IPS DF 19.7 (cell line): ENCODE measurements at regions not wholly inside any gene's neighbourhood (a gene's known extent, or its start where the extent isn't known, plus 50 kb on each side); places are given as distances from the start of the nearest gene placed in this dataset.

ENCODE experiments used
- DNase-seq: peaks from one replicate; pipeline ENCODE4 v3.0.0-alpha.2; 2013; ENCODE audit warnings: low read depth, low spot score

DNA sequence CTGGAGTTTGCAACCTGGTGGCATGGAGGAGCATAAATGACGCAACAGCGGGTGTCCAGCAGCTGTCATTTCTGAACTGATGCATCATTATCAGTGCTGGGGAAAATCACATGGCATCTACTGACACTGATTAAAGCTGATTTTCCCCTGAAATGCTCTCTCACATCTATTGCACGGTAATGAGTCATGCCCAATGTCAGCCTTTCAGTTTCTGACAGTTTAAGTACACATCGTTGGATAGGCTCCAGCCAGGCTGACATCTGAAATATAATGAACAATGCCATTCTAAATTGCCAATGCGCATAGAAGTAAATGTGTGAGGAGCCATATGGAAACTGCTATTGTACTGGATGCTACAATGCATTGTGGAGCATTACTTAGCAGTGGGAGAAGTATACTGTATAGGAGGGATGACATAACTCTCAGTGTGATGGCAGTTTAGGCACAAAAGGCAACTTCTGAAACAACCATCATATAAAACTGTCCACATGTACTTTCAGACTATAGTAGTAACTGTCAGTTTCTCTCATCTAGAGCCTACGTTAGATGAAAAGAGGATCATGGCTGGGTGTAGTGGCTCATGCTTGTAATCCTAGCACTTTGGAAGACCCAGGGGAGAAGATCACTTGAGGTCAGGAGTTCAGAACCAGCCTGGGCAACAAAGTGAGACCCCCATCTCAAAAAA lies 389.3 kb upstream of the DMAC1 start:
- no peak for DNase-seq

DNA sequence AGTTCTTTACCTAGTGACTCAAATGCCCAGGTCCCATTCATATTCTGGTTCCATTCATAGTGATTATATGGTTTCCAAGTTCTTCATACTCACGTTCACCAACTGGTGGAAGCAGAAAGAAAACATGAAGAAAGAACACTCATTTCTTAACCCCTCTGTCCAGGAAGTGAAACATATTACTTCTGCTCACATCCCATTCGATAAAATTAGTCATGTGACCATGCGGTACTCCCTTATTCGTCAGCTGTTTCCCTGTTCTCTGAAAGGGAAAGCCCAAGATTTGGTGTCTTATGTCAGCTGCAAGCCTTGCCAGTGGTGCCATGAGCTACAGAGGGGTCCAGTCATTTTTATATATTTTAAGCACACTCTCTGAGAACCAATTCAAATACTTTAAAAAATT lies 387.0 kb upstream of the DMAC1 start:
- no peak for DNase-seq

DNA sequence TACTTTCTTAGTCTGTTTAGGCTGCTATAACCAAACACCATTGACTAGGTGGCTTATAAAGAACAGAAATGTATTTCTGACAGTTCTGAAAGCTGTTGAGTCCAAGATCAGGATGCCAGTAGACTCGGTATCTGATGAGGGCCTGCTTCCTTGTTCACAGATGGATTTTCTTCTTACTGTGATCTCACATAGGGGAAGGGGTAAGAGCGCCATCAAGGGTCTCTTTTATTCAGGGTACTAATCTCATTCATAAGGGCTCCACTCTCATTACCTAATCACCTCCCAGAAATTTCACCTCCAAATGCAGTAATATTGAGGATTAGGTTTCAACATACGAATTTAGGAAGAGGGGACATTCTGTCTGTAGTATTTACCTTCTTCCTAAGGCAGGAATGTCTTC lies 384.0 kb upstream of the DMAC1 start:
- DNase-seq: no peak

DNA sequence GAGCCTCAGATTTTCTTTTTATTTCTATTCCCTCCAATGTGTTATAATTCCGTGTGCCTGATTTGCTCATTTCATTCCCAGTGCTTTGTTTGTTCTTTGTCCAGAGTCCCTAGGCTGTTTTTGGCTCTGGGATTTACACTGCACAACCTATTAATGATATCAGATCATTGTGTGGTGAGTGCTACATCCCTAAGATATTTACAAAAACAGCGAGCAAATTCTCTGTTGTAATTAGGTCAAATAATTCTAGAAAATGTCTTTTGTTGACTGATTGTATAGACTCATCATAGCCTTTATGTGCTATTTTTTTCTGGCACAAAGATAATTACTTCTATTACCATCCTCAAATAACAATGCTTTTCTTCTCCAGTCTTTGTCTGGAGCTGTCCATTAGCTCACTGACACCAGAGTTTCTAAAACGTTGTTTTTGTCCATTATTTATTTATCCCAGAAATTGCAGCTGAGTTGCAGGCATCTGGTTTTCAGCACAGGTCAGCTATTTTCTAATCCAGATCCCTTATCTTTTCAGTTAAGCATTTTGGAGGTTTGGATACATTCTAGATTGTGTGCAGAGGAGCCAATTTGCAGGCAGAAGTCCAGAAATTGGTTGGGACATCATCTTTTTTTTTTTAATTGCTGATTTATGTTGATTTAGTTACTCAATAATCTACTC lies 379.9 kb upstream of the DMAC1 start:
- DNase-seq: no peak

DNA sequence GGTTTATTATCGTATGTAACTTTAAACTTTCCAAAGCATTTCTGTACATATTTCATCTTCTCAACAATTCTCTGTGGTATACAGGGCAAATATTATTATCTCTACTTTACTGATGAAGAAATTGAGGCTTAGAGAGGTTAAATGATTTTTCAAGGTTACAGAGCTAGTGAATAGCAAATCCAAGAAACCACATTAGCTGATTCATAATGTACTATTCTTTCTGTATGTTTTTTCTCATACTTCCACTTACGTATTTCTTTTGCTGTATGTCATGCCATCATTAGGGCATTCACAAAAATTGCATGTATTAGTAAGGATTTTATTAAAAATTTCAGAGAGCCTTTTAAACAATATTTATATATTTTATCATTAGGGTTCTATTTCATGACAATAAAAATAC lies 372.4 kb upstream of the DMAC1 start:
- DNase-seq: no peak

DNA sequence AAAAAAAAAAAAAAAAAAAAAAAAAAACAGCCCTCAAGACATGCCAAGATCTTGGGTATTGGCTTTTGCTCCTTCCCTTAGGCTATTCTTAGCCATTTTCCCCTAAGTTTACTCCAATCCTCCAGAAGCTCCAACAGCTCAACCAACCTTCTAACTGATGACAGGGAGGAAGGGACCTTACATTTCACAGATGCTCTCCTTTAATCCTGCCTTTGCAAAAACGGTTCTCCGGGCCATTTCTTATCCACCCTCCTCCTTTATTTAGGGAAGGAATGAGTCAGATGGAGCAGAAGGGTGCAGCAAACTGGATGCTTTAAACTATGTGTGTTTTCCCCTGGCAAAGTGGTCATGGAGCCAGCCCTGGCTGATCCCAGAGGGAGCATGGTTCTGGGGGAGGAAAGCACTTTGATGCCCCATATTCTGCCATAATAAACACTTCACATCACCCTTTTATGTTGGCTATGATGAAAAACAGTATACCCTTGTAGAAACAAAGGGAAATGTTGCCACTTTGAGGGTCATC lies 369.4 kb upstream of the DMAC1 start:
- no peak for DNase-seq

DNA sequence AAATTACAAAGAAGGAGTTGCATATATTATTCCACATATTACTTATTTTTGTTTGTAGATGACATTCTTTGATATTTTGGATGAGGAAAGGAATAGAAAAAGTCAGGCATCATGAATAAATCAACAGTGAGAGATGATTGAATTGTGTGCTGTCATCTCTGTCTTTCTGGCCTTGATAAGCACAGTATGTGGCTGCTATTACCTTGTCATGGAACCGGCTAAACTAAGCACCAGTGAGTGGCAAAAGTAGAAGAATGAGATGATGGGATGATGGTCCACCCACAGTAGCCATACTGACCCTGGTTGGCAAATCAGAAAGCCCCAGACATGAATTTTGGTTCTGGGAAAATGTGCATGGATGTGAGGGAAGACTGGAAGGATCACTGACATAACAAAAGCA lies 361.2 kb upstream of the DMAC1 start:
- DNase-seq: no peak

DNA sequence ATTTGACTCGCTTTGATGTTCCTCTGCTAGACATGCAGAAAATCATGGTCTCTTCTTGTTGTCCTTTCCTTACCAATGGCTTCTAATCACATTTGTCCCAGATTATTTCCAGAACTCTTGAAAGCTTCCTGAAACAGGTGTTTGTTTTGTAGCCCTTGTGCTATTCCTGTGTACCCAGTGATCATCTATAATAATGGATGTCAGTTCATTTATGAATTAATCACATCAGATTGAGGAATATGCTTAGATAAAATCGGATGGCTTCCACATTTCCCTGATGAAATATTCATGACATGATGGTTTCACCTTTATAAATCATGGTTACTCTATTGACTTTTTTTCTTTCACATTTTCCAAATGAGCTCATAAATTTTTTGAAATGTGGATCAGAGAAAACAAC lies 359.0 kb upstream of the DMAC1 start:
- no peak for DNase-seq

DNA sequence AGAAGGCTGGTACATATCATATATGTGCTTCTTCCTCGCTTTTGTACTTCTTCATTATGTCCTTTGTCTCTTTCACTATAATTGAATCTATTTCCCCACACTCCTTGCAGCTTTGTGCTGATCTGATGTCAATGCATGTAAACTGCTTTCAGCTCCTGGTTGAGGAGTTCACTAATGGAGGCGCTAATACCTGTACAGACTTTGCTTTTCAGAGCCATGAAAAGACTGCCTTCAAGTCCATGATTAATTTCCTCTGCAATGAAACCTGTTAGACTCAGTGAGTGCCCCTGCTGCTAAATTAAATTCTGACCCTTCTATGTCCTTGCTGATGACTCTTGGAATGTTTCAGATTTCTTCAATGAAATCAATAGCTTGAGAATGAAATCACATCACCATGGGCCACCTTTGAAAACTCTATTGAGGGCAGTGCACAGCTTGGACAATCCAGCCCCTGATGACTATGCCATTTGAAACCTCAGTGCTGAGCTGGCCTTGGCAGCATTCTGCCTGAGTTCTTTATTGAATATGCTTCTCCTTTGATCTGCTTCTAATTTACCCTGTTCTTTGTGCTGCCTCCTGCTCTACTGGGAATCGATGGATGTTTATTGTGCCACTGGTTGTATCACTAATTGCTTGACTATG lies 358.2 kb upstream of the DMAC1 start:
- DNase-seq: no peak

DNA sequence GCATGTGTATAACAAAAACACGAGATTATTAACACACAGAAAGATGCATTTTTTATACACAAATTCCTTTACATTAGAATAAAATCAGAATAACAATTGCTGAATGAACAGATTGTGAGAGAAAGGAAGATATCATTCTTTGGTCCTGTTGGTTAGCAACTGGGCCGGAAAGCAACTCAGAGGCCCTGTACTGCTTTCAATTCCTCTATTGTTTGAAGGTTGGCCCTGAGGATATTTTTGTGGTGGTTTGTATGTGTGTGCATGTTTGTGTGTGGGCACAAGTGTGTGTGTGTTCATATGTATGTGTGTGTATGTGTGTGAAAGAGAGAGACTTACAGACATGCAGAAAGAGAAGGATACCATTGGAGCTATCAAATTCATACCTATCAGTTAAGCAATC lies 356.8 kb upstream of the DMAC1 start:
- DNase-seq: no peak

DNA sequence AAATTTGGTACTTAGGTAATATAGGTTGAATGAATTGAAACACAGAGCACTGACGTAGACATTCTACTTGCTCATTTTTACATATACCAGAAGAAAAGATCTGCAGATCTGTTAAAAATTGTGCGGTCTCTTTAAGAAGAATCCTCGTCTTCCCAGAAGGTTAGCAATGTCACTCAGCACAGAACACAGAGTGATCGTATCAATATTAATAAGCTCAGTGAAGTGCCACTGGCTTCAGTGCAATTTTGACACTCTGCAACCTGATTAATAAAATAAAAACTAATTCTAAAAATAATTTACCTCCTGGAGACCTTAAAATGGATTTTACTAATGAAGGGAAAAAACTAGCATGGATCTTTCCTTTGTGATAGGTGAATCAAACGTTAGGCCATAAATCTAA lies 356.1 kb upstream of the DMAC1 start:
- DNase-seq: no peak

DNA sequence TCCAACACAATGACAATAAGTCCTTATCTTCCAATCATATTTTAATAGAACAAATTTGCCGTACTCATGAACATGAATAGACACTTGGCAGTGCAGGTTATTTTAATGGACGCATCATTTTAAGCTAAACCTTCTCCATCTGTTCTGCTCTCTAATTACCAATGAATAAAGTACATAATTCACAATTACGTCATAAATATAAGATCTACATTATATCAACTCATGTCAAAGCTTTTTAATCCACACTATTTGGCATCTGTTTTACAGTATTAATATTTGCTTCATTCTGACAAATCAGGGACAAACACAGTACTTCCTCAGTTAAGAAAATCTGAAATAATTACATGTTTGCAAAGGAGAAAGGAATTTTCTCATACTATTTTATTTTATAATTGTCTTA lies 344.1 kb upstream of the DMAC1 start:
- DNase-seq: no peak

DNA sequence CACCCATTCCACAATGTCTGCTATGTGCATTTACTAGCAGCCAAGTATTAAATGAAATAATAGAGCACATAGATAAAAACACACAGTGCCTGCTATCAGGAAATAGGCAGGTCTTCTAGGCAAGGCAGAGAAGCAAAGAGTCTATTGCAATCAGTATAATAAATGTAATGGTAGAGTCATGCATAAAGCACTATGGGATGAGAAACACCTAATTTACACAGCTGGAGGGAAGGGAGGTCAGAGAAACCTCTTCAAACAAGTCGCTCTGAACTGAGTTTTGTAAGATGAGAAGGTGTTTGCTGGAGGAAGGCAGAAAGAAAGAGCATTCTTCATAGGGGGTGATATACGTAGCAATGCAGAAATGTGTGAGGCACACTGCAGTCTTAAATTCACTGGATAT lies 341.0 kb upstream of the DMAC1 start:
- DNase-seq: peak; percentile 23

DNA sequence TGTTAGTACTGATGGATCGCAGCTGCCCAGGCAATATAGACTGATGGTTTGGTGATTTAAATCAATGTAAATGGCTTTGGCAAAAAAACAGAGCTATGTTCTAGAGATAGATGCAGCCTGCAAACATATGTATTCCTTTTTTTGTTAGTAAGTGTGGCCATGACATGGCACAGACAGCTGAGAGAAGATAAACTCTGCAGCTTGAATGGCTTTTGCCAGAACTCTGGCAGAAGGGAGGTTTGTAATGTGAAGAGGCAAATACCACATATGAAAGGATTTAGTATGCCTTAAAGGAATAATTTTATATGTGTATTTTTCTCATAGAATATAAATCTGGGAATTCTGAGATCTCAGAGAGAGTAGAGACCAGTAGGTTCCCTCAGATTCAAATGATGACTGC lies 340.2 kb upstream of the DMAC1 start:
- DNase-seq: no peak

DNA sequence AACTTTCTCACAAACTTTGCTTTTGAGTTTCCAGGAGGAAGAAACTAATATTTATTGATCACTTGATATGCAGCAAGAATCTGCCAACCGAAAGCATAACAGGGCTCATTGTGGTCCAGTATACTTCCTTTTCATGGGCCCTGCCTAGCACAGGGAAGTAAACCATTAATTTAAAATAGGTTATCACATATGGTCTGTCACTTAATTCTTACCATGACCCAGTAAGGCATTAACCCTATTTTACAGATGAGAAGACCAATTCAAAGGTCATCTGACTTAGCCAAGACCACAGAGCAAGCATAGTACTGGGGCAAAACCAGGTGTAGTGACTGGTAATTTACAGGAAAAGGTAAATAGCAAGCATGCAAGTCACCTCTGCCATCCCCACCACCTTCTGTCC lies 336.9 kb upstream of the DMAC1 start:
- no peak for DNase-seq

DNA sequence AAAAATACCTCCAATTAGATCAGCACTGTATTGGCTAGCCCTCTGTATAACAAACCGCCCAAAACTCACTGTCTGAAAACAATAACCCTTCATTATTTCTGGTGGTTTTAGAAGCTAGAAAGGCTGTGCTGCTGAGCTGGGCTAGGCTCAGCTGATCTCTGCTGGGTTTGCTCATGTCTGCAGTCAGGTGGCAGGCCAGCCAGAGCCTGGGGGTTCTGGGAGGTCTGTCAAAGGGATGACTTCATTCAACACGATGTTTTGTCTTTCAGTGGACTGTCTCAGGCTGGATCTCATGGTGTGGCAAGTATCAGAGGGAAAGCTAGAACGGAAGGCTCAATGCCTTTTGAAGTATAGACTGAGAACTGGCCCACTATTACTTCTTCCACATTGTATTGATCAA lies 335.1 kb upstream of the DMAC1 start:
- DNase-seq: no peak

DNA sequence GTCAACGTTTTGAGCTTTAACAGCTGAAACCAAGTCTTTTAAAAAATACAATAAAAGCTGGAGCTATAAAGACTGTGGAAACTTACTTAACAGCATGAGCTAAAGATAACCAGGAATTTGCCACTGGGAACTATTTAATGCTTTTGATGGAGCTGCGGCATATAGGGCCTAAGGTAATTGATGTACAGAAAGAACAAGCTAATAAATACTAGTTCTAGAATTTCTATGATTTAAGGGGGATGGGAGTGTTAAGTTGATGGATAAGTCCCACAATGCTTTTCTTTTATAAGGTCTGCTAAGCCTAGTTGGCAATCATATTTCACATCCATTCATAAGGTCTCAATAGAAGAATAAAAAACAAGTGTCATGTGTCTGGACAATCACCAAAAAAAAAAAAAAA lies 334.0 kb upstream of the DMAC1 start:
- DNase-seq: no peak

DNA sequence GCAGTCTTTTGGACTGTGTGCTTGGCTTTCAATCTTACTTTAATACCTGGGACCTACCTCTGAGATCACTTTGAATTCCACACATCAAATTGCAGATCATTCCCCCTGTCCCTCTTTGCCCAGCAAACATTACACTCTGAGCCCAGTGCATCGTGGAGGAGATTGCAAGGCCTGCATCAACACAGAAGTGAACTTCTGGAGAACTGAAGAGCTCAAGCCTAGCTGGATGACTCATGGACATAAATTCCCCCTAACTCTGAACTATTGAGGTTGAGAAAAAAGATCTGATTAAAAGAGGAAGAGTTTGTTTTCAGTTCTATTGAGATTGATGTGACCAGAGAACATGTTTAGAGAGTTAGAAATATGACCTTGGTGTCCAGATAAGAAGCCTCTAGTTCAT lies 316.0 kb upstream of the DMAC1 start:
- no peak for DNase-seq

DNA sequence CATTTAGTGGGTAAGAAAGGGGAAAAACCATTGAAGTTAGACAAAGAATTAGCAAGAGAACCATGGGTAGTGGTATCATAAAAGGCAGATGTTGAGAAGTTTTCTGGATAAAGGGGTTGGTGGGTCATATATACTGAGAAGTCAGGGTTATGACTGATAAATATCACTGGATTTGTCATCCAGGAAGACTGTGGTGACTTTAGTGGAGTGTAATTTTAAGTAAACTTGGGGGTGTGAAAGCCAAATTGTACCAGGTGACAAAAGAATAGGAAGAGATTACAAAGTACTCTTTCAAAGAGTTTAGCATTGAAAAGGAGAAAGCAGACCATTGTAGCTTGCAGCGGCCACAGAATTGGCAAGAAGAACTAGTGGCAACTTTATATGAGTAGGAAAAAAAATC lies 315.2 kb upstream of the DMAC1 start:
- DNase-seq: no peak

DNA sequence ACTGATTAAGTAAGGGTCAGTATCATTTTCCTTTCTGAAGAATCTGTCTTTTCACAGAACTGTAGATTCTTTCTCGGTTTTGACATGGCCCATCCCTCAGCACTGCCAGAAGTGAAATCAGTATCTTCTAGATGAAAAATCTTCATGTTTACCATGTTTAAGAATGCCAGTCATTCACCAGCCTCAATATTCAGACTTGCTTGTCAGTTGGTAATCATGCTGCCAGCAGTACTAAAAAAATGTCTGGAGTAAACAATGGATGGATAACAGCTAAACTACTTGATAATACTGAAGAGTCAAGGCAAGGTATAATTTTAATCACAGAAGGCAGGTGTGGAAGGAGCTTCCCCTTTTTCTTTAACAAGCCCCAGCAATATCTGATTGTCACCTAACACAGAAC lies 306.8 kb upstream of the DMAC1 start:
- no peak for DNase-seq

DNA sequence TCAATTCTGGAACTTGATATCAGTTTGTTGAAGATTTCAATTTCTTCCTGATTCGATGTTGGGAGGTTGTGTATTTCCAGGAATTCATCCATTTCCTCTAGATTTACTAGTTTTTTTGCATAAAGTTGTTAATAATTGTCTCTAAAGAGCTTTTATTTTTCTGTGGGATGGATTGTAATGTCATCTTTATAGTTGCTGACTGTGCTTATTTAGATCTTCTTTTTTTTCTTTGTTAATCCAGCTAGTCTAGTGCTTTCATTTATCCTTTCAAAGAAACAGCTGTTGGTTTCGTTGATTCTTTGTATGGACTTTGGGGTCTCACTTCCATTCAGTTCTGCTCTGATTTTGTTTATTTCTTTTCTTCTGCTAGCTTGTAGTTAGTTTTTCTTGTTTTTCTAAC lies 302.0 kb upstream of the DMAC1 start:
- no peak for DNase-seq

DNA sequence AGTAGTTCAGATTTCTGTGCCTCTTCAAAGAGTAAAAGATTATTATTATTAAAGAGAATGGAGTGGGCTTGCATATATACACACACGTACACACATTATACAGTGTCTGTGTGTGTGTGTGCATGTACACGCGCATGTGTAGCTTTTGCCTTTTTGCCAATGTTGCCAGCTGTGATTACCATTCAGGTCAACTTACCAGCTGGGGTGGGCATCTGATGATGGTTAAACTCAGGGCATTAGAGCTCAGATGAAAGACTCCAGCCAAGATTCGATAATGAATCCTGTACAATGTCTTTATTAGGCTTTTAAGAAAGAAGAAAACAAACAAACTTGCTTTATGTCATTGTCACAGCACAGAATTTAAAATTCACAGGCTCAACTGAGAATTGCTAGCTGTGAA lies 296.5 kb upstream of the DMAC1 start:
- DNase-seq: no peak

DNA sequence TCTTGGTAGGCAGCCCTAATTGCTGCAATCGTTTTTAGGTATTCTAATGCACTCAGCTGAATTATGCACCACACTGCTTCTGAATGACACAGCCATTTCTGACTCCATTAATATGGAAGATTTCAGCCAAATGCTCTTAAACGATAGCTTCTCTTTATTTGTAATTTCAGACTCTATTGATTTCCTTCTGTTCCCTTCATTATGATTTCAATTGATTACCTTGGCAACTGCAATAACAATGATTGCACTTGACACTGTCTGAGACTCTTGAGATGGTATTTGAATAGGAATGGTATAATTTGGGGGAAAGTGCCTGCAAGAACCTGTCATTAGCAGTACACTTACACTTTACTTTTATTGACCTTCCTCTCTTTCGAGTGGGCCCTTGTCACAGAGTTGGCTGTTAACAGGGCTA lies 296.1 kb upstream of the DMAC1 start:
- DNase-seq: no peak
